Panc1 (cell line): ENCODE measurements at regions not wholly inside any gene's neighbourhood (a gene's known extent, or its start where the extent isn't known, plus 50 kb on each side); places are given as distances from the start of the nearest gene placed in this dataset.

ENCODE experiments used
- ATAC-seq: fragments of 200-7000 bp; cut with Tn5 transposase; 2 replicates; pipeline ENCODE4 v1.9.1; 2020; ENCODE audit warnings: mild to moderate bottlenecking, moderate library complexity
- BruUV-seq: library from RNA; stranded (reverse); fragments of 400-500 nt; replicated peaks from 2 replicates; lab custom pipeline; 2021; lab: Mats Ljungman, UMichigan
- CTCF ChIA-PET: fragments of 300-600 bp; sonication (Branson Sonifier 250); formaldehyde crosslinking; loops from one replicate; lab custom pipeline; 2022; ENCODE audit warnings: antibody characterized with exemption; lab: Charles Lee
- POLR2A ChIA-PET: fragments of 300-600 bp; sonication (Branson Sonifier 250); formaldehyde crosslinking; loops from one replicate; lab custom pipeline; 2022; ENCODE audit warnings: antibody characterized with exemption; lab: Charles Lee
- DNase-seq: peaks from one replicate; pipeline ENCODE4 v3.0.0-alpha.2; 2010; ENCODE audit warnings: low read depth, low spot score
- H3K27ac ChIP-seq: 2 replicates; pipeline ENCODE4 v1.5.1; 2011; ENCODE audit warnings: mild to moderate bottlenecking, low read length, inconsistent platforms
- H3K27me3 ChIP-seq: fragments of 200-500 bp; sonication (Bioruptor generic); 2 replicates; pipeline ENCODE4 v1.6.0; 2014; ENCODE audit warnings: low read length, inconsistent platforms; ENCODE audit not compliant: control insufficient read depth, insufficient read depth
- H3K36me3 ChIP-seq: fragments of 200-500 bp; sonication (Bioruptor generic); 2 replicates; pipeline ENCODE4 v1.5.1; 2014; ENCODE audit warnings: inconsistent platforms, mild to moderate bottlenecking, low read length, moderate library complexity; ENCODE audit not compliant: control insufficient read depth, insufficient read depth
- H3K4me1 ChIP-seq: 2 replicates; pipeline ENCODE4 v1.5.1; 2011; ENCODE audit warnings: inconsistent platforms, mild to moderate bottlenecking, low read length, moderate library complexity; ENCODE audit not compliant: control insufficient read depth, insufficient read depth
- H3K4me3 ChIP-seq, 2 experiments: 2 replicates each; pipeline ENCODE4 v1.5.1; 2011 to 2012; ENCODE audit warnings: low read depth in 2 of 2, low read length in 2 of 2, mild to moderate bottlenecking in 2 of 2, inconsistent platforms in 1 of 2, moderate library complexity in 1 of 2
- H3K9me3 ChIP-seq: fragments of 200-500 bp; sonication (Bioruptor generic); 2 replicates; pipeline ENCODE4 v1.5.1; 2014; ENCODE audit warnings: low read depth, mild to moderate bottlenecking, inconsistent platforms, low read length, moderate library complexity; ENCODE audit not compliant: control insufficient read depth, insufficient read depth
- CTCF ChIP-seq: fragments of 450-650 bp; IDR thresholded peaks from 2 replicates; pipeline ENCODE4 v1.5.1; 2017; ENCODE audit warnings: mild to moderate bottlenecking
- POLR2AphosphoS5 ChIP-seq: IDR thresholded peaks from 2 replicates; pipeline ENCODE4 v1.6.1; 2012; ENCODE audit warnings: mild to moderate bottlenecking, low read depth, low read length, moderate library complexity
- REST ChIP-seq, 2 experiments: IDR thresholded peaks; 2 replicates each; pipeline ENCODE4 v1.6.1; 2011 to 2012; ENCODE audit warnings: low read depth in 2 of 2, control low read depth in 1 of 2, low read length in 1 of 2, mild to moderate bottlenecking in 1 of 2, moderate library complexity in 1 of 2; ENCODE audit not compliant: insufficient read depth in 1 of 2
- SIN3A ChIP-seq: IDR thresholded peaks from 2 replicates; pipeline ENCODE4 v1.6.1; 2012; ENCODE audit warnings: low read depth, mild to moderate bottlenecking, low read length, moderate library complexity, borderline replicate concordance; ENCODE audit not compliant: insufficient read depth
- TCF7L2 ChIP-seq: IDR thresholded peaks from 2 replicates; pipeline ENCODE4 v1.6.1; 2011; ENCODE audit warnings: mild to moderate bottlenecking, low read depth, low read length, inconsistent platforms
- in situ Hi-C: cut with HindIII; loops from 2 replicates; pipeline ENCODE4 v1.10.0; 2016; ENCODE audit warnings: low sequenced_read_pairs, low pct_unique_long_range_greater_than_20kb
- intact Hi-C: fragments of 100-400 bp; cut with micrococcal nuclease; formaldehyde crosslinking; loops from one replicate; pipeline ENCODE4 v1.10.0; 2022; ENCODE audit not compliant: unreplicated experiment

- CTCF ChIA-PET, result no interaction called here
- H3K27ac ChIP-seq, result no peak overlapping the region
- no peaks in the 10 kb centered on the region for H3K36me3 ChIP-seq
- intact Hi-C loops (no loop called here), in situ Hi-C loops (no loop called here)
- POLR2A ChIA-PET, result no interaction called here
- no peaks in the 10 kb centered on the region for H3K27me3 ChIP-seq
- ATAC-seq (no peak), DNase-seq (no peak)
- H3K4me1 ChIP-seq, result no peaks in the 10 kb centered on the region
- TF ChIP-seq CTCF, result no peak
- no peak for TF ChIP-seq REST (IDR thresholded peaks at IDR 0.05; ENCODE audit: insufficient read depth in 1 of 2, low read depth in 2 of 2, low read length in 1 of 2)
- no TSS peak for BruUV-seq
- H3K4me3 ChIP-seq, result no peak overlapping the region
- no peaks in the 10 kb centered on the region for H3K9me3 ChIP-seq
Measured at GRCh38 chr1:69103213-69103612, 464.5 kb upstream of the LRRC7 start.

- Histone ChIP-seq H3K36me3 (no peaks in the 10 kb centered on the region), H3K4me1 (no peaks in the 10 kb centered on the region), H3K27ac (no peak overlapping the region), H3K4me3 (no peak overlapping the region), H3K9me3 (no peaks in the 10 kb centered on the region), H3K27me3 (no peaks in the 10 kb centered on the region)
- no peak for DNase-seq
- ChIA-PET CTCF (no interaction called here), POLR2A (no interaction called here)
- TF ChIP-seq SIN3A, result no peak
- TF ChIP-seq POLR2AphosphoS5, result no peak
- TF ChIP-seq CTCF, result no peak
- no peak for TF ChIP-seq REST (IDR thresholded peaks at IDR 0.05; ENCODE audit: insufficient read depth in 1 of 2, low read depth in 2 of 2, low read length in 1 of 2)
- no peak for TF ChIP-seq TCF7L2
- ATAC-seq, result no peak
- BruUV-seq, result no TSS peak
- in situ Hi-C loops, result no loop called here
- intact Hi-C loops, result no loop called here
Measured at GRCh38 chr1:69103705-69104385, 463.9 kb upstream of the LRRC7 start.
